NCI-H446 (cell line): ENCODE measurements at regions not wholly inside any gene's neighbourhood (a gene's known extent, or its start where the extent isn't known, plus 50 kb on each side); places are given as distances from the start of the nearest gene placed in this dataset.
A peak's percentile ranks its signal among the peaks of the same experiment; 100 is the strongest.

ENCODE experiments used
- DNase-seq, 2 experiments: peaks; one replicate each; lab custom pipeline; 2025; lab: John Stamatoyannopoulos, UW

DNA sequence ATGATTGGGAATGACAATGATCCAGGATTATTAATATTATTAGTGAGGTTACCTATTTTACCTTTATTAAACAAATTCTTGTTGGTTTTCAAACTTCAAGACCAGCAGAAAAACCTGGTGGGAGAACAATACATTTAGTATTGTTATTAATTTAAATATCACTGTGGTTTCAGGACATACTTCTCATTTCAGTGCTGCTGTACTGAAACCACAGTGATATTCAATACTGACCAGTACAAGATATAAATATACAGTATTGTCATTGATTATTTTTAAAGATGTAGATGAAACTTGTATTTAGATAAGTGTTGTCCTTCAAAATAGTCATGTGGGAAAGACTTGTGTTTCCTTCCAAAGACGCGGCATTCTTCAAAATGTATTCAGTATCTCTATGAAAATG lies 1047.3 kb upstream of the CELF4 start:
- no peak for DNase-seq

DNA sequence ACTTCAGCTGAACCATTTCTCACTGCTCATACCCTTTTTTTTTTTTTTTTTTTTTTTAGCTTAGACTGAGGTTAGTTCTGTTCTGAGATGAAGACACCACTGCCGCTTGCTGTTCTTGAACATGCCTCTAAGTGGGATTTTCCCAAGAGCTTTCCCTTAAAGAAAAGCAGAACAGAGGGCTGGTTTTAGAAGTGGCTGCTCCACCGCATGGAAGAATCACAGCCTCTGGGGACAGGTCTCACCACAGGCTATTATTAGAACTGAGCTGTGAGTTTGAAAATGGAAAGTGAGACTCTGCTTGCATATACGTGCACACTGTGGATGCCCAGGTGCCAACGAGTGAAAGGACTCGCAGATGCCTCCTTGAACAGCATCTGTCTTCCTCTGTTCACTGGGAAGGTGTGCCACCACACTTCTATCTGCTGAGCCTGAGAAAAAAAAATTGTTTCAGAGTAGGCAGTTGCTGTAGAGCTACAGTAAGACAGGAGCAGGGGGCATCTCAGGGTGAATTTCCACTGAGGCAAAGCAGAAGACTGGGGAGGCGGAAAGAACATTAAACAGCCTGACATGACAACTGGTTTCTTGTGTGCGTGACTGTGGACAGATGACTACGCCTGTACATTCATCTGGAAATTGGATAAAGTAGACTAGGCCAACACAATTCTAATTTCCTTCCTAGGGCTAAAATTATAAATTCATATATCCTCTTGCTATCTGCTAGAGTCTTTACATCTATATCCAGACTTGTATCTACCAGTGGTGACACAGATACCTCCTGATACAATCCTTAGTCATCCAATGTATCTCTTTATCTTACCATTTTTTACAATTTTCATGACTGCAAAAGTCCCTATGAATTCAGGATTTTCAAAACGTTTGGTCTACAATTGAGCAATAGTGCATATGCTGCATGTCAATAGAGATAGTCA lies 1045.7 kb upstream of the CELF4 start:
- DNase-seq, result no peak

DNA sequence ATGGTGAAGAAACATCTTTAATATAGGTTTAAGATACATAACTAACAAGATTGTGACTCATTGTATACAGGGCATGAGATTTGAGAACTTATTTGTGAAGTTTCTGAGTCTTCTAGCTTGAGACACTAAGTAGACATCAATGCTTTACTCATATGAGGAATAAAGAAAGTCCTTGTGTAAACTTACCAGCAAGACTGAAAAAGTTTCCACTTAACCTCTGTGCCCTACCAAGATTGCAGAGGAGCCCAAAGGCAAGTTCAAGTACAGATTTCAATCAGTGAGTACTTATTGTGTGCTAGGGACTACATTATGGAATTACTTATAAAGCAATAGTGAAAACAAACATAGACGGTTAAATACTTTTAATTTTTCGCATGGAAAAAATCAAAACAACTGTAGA lies 1041.2 kb upstream of the CELF4 start:
- no peak for DNase-seq

DNA sequence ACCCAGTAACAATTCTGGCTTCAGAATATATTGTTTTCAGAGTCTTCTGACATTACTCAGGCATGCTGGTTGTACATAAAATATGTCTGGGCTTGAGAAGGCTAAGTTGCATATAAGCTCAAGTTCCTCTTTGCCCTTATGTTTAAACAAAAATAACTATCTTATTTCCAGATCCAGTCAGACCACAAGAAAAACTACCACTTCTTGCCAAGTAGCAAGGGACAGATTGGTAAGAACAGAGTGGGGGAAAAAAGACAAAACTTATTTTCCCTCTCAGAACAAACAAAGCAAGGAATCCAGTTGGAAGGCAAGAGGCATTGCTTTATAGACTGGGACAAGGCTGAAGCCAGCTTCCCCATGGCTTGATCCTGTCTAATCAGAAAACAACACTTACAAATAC lies 1036.7 kb upstream of the CELF4 start:
- no peak for DNase-seq

DNA sequence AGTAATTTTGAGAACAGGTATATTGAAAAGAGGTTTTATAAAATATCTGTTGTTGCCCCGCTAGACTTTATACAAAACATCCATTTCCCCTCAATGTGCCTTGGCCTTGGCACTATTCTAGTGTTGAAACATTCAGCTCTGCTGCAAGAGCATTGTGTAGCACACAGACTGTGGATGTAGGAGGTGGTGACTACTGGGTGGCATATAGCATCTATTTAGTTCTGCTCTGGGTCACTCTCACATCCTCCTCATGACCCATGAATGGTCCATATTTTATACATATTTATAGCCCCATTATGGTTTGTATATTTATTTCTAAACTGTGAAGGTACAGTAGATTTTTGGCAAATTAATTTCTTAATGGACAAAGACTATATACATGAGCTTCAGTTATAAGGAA lies 1022.0 kb upstream of the CELF4 start:
- DNase-seq, result no peak

DNA sequence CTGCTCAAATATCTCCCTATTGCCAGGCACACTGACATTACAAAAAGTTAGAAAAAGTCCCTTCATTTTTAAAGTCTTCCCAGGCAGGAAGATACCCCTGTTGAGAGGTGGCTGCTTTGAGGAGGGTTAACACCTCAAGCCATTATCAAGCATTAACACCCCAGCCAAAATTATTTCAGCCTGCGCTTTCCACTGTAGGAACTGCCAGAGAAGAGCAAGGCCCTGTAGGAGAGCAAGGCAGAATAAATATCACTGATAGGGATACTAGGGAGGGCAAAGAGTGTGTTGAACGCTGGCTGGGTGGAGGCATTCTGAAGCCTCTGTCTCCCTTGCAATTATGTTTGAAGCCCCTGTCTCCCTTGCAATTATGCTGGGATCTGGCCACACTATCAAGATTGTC lies 1020.7 kb upstream of the CELF4 start:
- no peak for DNase-seq

DNA sequence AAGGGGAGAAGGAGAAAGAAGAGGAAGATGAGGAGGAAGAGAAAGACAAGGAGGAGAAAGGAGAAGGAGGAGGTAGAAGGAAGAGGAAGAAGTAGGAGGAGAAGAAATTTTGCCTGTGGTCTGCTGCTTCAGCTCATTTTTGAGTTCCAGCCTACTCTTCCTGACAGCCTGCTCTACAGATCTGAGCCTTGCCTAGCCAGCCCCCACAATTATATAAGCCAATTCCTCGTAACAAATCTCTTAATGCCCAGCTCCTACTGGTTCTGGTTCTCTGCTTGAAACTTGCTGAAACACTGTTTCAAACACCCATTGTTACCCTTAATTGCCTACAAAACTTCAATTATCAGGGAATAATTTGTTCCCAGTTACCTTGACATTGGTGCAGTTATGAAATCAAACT lies 1014.2 kb upstream of the CELF4 start:
- no peak for DNase-seq

DNA sequence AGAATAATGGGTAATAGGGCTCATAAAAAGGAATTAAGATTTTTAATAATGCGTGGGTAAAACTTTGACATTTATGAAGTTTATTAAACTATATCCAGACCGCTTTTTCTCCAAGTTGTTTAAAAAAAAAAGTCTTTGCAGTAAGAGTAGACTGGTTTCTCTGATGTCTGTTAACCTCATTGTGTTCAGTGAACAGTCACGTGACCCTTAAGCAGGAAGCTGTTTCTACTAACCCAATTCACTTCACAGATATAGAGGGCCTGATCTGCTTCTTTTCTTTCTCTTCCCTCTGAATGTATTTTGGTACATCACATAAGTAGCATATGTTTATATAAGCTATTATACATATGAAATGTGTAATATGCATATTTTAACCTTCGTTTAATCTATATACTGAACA lies 1011.3 kb upstream of the CELF4 start:
- DNase-seq, result no peak

DNA sequence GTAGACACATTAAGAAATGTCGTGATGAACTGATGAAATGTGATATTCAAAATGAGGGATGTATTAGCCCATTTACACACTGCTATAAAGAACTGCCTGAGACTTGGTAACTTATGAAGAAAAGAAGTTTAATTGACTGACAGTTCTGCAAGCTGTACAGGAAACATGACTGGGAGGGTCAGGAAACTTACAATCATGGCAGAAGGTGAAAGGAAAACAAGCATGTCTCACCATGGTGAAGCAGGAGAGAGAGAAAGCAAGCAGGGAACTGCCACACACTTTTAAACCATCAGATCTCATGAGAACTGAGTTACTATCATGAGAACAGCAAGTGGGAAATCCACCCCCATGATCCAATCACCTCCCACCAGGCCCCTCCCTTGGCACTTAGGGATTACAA lies 1010.8 kb upstream of the CELF4 start:
- no peak for DNase-seq

DNA sequence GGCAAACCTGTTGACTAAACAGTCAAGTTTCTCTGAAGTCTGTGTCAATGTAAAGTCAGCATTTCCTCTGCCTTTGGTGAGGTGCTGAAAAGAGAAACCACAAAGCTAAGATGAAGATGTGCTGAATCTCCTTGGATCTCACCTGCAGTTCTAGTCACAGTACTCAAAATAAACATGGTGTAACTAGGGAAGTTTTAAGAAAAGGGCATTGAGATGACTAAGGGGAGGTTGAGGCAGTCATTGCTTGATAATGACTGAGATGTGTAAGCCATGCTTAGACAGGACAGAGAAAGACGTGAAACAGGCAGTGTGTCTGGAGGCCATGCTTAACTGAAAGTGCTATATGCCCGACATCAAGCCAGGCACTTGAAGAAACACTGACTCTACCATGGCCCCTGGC lies 1010.0 kb upstream of the CELF4 start:
- DNase-seq, result no peak

DNA sequence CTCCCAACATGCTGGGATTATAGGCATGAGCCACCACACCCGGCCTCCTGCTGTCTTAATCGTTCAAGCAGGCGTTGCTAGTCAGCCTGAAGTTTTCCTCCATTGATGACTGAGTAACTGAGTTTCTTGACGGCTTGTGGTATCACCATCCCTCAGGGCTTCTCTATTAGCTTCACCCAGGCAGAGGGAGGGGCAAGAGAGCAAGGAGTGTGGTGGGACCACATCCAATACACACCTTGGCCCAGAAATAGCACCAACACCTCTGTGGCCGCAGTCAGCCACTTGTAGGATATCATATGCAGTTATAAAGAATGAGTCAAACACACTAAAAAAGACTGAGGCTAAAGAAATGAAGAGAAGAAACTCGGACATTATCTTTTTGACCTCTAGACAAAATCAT lies 1009.4 kb upstream of the CELF4 start:
- DNase-seq, result no peak

DNA sequence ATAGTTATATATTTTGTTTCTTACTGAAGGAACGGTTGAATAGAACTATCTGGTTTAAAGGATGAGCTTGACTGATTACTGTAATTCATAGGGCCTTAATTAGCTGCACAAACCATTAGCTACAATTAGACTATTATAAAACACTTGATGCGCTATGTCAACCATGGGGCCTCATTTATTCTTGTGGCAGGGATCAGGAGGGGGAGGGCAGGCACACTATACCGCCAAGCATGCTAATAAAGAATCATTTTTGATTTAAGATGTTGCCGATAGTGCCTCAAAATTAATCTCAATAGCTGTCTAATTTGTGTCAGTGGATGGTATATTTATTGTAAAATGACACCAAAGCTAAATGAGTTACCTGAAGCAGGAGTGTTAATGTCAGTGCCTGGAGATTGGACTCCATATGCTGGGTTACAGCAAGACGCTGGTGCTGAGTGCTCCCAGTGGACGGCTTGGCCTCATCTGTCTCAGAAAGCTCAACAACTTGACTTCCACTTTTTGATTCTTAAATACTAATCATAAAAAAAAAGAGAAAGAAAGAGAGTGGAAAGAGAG lies 1007.0 kb upstream of the CELF4 start:
- no peak for DNase-seq

DNA sequence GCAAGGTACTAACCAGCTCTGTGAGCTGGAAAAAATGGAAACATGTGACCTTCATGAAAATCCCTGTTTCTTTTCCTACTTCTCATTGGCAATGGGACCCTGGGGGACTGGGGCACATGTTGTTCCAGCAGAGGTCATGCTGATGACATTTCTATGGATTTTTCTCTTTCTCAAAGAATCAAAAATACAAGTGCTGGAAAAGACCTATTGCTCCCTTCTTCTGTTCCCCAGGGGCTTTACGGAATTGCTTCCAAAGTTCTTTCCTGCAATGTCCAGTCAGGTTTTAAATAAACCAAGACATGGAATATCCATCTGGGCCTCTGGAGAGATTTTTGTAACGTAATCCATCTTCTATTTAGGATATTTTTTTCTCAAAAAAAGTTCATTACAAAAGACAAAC lies 1006.1 kb upstream of the CELF4 start:
- no peak for DNase-seq

DNA sequence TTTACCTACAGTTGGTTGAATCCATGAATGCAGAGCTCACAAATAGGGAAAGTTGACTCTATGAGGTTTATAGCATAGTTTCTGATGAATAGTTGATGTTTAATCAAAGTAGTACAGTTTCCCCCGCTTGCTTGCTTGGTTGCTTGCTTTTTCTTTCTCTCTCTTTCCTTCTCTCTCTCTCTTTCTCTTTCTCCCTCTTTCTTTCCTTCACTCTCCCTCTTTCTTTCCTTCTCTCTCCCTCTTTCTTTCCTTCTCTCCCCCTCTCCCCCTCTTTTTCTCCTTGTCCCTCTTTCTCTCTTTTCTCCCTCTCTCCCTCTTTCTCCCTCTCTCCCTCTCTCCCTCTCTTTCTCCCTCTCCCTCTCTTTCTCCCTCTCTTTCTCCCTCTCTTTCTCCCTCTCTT lies 999.9 kb upstream of the CELF4 start:
- DNase-seq, result no peak

DNA sequence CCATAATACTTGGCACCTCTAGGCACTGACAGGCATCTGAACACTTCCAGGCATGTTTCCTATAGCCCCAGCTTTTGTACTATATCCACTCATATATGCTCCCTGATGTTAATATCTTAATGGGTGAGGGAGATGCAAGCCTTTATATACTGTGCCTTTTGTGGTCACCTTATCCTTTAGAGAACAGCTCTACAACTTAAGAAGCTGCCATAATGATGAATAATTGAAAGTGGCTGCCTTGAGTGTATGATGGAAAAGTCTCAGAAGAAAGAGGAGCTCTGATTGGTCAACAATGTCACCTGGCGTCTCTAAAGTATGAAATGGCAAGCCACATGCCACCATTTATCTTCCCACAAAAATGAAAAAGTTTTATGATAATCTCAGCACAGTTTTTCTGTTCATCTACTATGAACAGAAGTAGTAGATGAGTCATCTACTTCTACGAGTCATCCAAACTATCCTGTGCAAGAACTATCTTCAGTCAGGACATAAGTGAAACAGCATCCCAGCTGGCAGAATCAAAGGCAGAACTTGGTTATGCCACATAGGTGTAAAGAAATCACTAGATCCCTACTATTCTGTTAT lies 997.9 kb upstream of the CELF4 start:
- no peak for DNase-seq

DNA sequence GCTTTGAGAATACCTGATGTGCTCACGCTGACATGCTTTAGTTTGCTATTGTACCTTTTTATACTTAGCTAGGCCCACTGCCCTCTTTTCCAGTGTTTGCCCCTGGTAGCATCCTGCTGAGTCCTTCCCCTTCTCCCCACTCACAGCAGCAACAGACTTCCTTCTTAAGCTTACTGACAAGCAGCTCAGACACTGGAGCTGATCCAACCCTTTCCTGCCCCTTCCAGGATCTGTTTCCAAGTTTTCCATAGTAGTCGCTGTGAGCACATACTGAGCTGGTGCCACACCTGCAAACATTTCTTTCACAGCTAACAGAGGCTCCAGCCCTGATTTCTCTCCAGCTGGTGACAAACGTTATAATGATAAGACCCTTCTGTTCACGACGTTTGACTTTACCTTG lies 991.4 kb upstream of the CELF4 start:
- peak in 1 of 2 experiments; percentile 46 for DNase-seq

DNA sequence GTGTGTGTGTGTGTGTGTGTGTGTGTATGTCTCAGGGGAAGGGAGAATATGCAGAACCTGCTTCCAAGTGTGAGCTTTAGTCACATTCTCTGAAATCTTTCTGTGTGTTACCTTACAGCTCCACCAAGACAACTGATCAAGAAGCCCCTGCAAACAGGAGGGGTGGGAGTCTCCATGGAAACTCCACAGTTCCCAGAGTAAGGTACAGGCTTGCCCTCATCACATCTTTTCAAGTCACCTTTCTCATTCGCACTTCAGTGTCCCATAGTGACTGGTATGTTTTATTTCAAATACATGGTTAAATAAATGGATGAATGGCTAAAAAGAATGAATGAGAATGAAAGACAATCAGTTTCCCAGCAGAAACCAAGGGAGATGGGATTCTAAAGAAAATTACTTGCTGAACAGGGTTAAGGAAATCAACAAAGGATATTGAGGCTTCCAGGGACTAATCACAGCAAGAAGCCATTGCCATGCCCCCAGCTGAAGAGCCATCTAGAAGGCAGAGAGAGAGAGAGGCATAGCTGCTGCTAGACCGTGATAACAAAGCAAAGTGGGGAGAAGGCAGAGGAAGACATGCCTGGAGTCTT lies 987.2 kb upstream of the CELF4 start:
- DNase-seq, result no peak

DNA sequence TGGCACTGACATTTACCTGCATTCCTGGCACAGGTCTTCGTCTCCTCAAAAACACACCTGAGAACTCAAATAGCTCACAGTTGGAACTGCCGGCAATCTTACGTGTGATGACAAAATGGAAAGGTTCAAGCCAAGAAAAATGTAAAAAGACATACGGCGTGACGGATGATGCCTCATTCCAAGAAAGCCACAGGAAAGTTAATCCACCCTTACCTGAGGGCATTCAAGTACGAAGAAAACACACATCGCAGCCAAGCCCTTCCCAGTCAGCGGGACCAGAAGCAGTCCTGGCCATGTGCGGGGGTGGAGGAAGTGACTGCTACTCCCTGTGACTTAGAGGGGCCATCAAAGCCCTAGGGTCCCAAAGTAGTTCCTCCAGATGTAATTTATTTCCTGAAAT lies 986.3 kb upstream of the CELF4 start:
- DNase-seq, result no peak

DNA sequence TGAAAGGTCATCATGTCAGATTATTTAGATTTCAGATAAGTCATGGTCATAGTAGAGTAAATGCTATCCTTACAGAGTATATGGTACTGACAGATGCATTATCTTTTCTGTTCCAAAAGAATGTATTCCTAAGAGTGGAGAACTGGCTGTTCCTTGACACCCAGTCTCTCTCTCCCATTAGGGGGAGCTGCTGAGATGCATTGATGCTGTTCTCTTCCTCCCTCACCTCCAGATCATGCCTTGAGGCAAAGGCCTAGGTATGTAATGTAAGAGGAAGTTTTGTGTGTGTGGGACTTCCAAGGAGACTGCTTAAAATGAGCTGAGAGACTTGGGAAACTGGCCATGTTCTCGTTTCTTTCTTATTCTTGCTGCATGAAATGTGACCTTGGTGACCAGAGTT lies 979.5 kb upstream of the CELF4 start:
- DNase-seq, result peak in 1 of 2 experiments; percentile 9

DNA sequence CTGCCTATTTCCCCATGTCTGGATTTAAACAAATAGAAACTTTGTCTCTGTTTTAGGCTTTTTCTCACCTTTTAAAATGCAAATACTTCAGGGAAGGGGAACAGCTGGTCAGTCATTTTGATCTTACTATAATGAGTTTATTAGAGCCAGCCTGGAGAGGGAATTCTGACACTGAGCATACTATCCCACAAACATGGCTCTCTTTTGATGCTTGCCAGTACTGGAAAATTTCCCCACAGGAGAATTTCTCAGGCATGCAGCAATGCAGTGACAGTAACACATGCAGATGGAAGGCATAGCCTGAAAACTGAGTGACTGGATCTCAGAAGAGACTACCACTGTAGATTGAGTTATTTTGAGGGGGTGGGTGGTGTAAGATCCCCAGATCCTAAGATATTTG lies 974.3 kb upstream of the CELF4 start:
- no peak for DNase-seq

DNA sequence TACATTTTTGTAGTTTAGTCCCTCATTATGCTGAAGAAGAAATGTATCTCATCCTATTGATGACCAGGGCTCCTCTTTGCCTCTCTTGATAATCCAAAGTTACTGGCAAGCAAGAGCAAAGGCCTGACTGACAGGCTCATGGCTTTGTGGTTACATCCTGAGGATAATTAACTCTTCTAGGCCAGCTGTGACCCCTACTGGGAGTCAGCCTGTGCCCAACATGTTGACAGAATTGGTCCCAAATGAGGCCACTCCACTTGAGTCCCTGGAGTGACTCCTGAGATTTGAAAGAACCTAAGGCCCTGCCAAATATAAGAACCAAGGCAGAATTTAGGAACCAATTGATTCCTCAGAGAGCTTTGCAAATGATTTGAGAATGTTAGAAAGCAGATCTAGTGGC lies 973.8 kb upstream of the CELF4 start:
- DNase-seq, result peak; percentile 3 to 54

DNA sequence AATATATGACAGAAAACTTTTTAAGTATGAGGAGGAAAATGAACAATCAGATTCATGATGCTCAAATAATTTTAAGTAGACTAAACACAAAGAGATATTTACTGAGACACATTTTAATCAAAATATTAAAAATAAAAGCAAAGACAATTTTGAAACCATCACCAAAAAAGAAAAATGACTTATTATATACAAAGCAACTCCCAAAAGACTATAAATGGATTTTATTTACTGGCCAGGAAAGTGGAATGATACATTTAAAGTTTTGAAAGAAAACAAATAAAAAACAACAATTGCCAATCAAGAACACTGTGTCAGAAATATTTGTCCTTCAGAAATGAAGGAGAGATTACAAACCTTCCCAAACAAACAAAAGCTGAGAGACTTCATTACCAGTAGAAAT lies 968.5 kb upstream of the CELF4 start:
- DNase-seq, result no peak

DNA sequence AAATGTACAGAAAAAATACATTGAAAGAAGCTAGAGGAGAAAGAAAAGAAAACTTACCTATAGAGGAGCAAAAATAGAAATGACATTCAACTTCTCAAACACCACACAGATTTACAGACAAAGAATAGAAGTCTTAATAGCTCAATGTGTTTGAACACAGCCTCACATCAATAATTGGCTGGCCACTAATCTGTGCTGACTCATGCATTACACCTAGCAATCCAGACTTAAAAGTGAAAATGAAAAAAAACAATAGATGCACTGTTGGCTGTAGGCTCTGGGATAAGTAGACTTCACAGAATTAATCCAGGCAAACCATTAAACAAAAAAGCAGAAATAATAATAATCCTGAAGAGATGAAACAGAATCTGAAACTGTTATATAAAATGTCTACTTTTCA lies 961.3 kb upstream of the CELF4 start:
- DNase-seq, result no peak
